ENCODE measurements at regions not wholly inside any gene's neighbourhood (a gene's known extent, or its start where the extent isn't known, plus 50 kb on each side); places are given as distances from the start of the nearest gene placed in this dataset.

GRCh38 chr15:66954601-66955000 lies 110.8 kb upstream of the SMAD3 start:
- no peak for TF ChIP-seq SKIL (IDR thresholded peaks at IDR 0.05; ENCODE audit: low read depth, poor library complexity, severe bottlenecking)
- TF ChIP-seq MAX (IDR thresholded peaks at IDR 0.05; ENCODE audit: low read depth, low read length): no peak
- no peak for TF ChIP-seq EGR1 (IDR thresholded peaks at IDR 0.05; ENCODE audit: borderline replicate concordance in 1 of 2, low read depth in 2 of 2, low read length in 2 of 2)
- TF ChIP-seq SREBF1 (IDR thresholded peaks at IDR 0.05; ENCODE audit: low read length): no peak
- no peak for TF ChIP-seq ZNF384 (IDR thresholded peaks at IDR 0.05; ENCODE audit: borderline replicate concordance, low read depth, low read length)
- TF ChIP-seq FOXM1 (IDR thresholded peaks at IDR 0.05; ENCODE audit: low read depth, low read length): no peak
- TF ChIP-seq USF1 (IDR thresholded peaks at IDR 0.05; ENCODE audit: borderline replicate concordance, extremely low read length, insufficient read depth, low read depth, low read length): no peak
- TF ChIP-seq CHD2 (IDR thresholded peaks at IDR 0.05; ENCODE audit: borderline replicate concordance, low read depth, low read length): no peak
- TF ChIP-seq TCF7 (IDR thresholded peaks at IDR 0.05; ENCODE audit: borderline replicate concordance): no peak
- no peak for TF ChIP-seq TCF3 (IDR thresholded peaks at IDR 0.05; ENCODE audit: borderline replicate concordance, insufficient read depth, low read depth, low read length)
- TF ChIP-seq POLR2A (IDR thresholded peaks at IDR 0.05; ENCODE audit: low read depth, low read length): no peak
- no peak for TF ChIP-seq RFX5 (IDR thresholded peaks at IDR 0.05; ENCODE audit: low read depth, low read length)
- no peak for TF ChIP-seq MLLT1 (IDR thresholded peaks at IDR 0.05)
- TF ChIP-seq IKZF2 (IDR thresholded peaks at IDR 0.05): no peak
- no peak for TF ChIP-seq ZSCAN29 (IDR thresholded peaks at IDR 0.05)
- no peak overlapping the region for H3K27ac ChIP-seq (ENCODE audit: control insufficient read depth, insufficient read depth)
- no peak overlapping the region for H3K9ac ChIP-seq (ENCODE audit: control insufficient read depth, insufficient read depth, low read length)
- H3K9me3 ChIP-seq (replicated peaks; ENCODE audit: control insufficient read depth, insufficient read depth, low read length): no peaks in the 10 kb centered on the region
- FAIRE-seq (no peak), DNase-seq (ENCODE audit: low read depth, low spot score) (no peak), ATAC-seq (no peak)
- in situ Hi-C loops (cut with MboI): no loop called here
- H3K4me3 ChIP-seq: no peak overlapping the region
- no TSS peak for BruUV-seq (replicated peaks)
- ChIA-PET CTCF (interaction anchor here (0.8 to 1.4 kb wide), 2 partner anchors 8 to 76 kb away, joined by 3 to 4 read pairs; no protein-coding TSS in a partner anchor), RAD21 (ENCODE audit: unreplicated experiment) (no interaction called here), SMC1A (ENCODE audit: uncharacterized antibody, unreplicated experiment) (interaction anchor here (0.7 to 0.9 kb wide), 2 partner anchors 64 to 83 kb away, joined by 3 read pairs; no protein-coding TSS in a partner anchor), POLR2A (no interaction called here)
- intact Hi-C loops (cut with micrococcal nuclease; ENCODE audit: unreplicated experiment): loop anchor here (5.0 kb wide), 1 partner anchor 243 kb away; no protein-coding TSS in a partner anchor
- WGBS (ENCODE audit: insufficient coverage, insufficient replicate concordance, low lambda C conversion rate, missing lambda C conversion rate): 69% methylated on average over 6 of the region's 6 CpGs
- H3K4me2 ChIP-seq (ENCODE audit: control insufficient read depth, insufficient read depth): no peak overlapping the region
- H3K79me2 ChIP-seq (ENCODE audit: control insufficient read depth, insufficient read depth, low read length): no peaks in the 10 kb centered on the region
- H4K20me1 ChIP-seq (ENCODE audit: control insufficient read depth, insufficient read depth): no peaks in the 10 kb centered on the region
- H3K36me3 ChIP-seq (ENCODE audit: control insufficient read depth in 2 of 2, insufficient read depth in 2 of 2, low read length in 1 of 2): no peaks in the 10 kb centered on the region
- no peaks in the 10 kb centered on the region for H3K4me1 ChIP-seq (ENCODE audit: control insufficient read depth, insufficient read depth, low read length)
- H2AFZ ChIP-seq (ENCODE audit: control insufficient read depth, low read depth, low read length): no peak overlapping the region
- H3K27me3 ChIP-seq (replicated peaks in 1 of 2; ENCODE audit: control insufficient read depth in 2 of 2, insufficient read depth in 2 of 2, low read length in 1 of 2): no peaks in the 10 kb centered on the region
